Neural progenitor cell (in vitro differentiated cells): ENCODE measurements at regions not wholly inside any gene's neighbourhood (a gene's known extent, or its start where the extent isn't known, plus 50 kb on each side); places are given as distances from the start of the nearest gene placed in this dataset.

Experiments used
- DNase-seq: peaks from one replicate; pipeline ENCODE4 v3.0.0-alpha.2; 2016; ENCODE audit warnings: low spot score
- H2AFZ ChIP-seq: fragments of 200-600 bp; sonication (generic); replicated peaks from 2 replicates; pipeline ENCODE4 v1.6.1; 2016; ENCODE audit warnings: antibody characterized with exemption
- H3F3A ChIP-seq: fragments of 200-600 bp; sonication (generic); 2 replicates; pipeline ENCODE4 v1.6.1; 2016; ENCODE audit warnings: antibody characterized with exemption, low read depth
- H3K27ac ChIP-seq: fragments of 200-600 bp; sonication (generic); 2 replicates; pipeline ENCODE4 v1.5.1; 2016; ENCODE audit warnings: mild to moderate bottlenecking
- H3K27me3 ChIP-seq: fragments of 200-600 bp; sonication (generic); 2 replicates; pipeline ENCODE4 v1.6.1; 2016; ENCODE audit warnings: mild to moderate bottlenecking, moderate library complexity
- H3K36me3 ChIP-seq: fragments of 200-600 bp; sonication (generic); 2 replicates; pipeline ENCODE4 v1.5.1; 2016
- H3K4me1 ChIP-seq: fragments of 200-600 bp; sonication (generic); 2 replicates; pipeline ENCODE4 v1.6.1; 2016; ENCODE audit warnings: mixed run types
- H3K4me2 ChIP-seq: fragments of 200-600 bp; sonication (generic); 2 replicates; pipeline ENCODE4 v1.6.1; 2016
- H3K4me3 ChIP-seq: fragments of 200-600 bp; sonication (generic); 2 replicates; pipeline ENCODE4 v1.5.1; 2016
- H3K79me2 ChIP-seq: fragments of 200-600 bp; sonication (generic); 2 replicates; pipeline ENCODE4 v1.6.1; 2016; ENCODE audit warnings: low read depth
- H3K9ac ChIP-seq: fragments of 200-600 bp; sonication (generic); 2 replicates; pipeline ENCODE4 v1.6.1; 2016
- H3K9me3 ChIP-seq: fragments of 200-600 bp; sonication (generic); 2 replicates; pipeline ENCODE4 v1.5.1; 2016; ENCODE audit warnings: low read depth
- H4K20me1 ChIP-seq: fragments of 200-600 bp; sonication (generic); 2 replicates; pipeline ENCODE4 v1.6.1; 2016; ENCODE audit warnings: low read depth
- H3K27ac Mint-ChIP-seq: 3 replicates; pipeline ENCODE4 v1.8.0; 2021; ENCODE audit warnings: mixed read lengths
- H3K27me3 Mint-ChIP-seq: 2 replicates; pipeline ENCODE4 v1.8.0; 2022; ENCODE audit warnings: low read depth, mild to moderate bottlenecking, inconsistent platforms, moderate library complexity, mixed read lengths; ENCODE audit not compliant: insufficient read depth
- H3K36me3 Mint-ChIP-seq: 3 replicates; pipeline ENCODE4 v1.8.0; 2021; ENCODE audit warnings: mixed read lengths
- H3K4me1 Mint-ChIP-seq: 3 replicates; pipeline ENCODE4 v1.8.0; 2021; ENCODE audit warnings: mixed read lengths
- H3K4me3 Mint-ChIP-seq: 3 replicates; pipeline ENCODE4 v1.8.0; 2021; ENCODE audit warnings: mild to moderate bottlenecking, moderate library complexity, mixed read lengths
- H3K9me3 Mint-ChIP-seq: 3 replicates; pipeline ENCODE4 v1.8.0; 2020; ENCODE audit warnings: mixed read lengths
- CTCF ChIP-seq: fragments of 200-600 bp; sonication (generic); IDR thresholded peaks from 2 replicates; pipeline ENCODE4 v1.5.1; 2017; ENCODE audit warnings: antibody characterized with exemption, mild to moderate bottlenecking
- EZH2 ChIP-seq: fragments of 200-600 bp; sonication (generic); IDR thresholded peaks from 2 replicates; pipeline ENCODE4 v1.6.1; 2017; ENCODE audit warnings: antibody characterized with exemption, mild to moderate bottlenecking, moderate library complexity
- EZH2phosphoT487 ChIP-seq: fragments of 200-600 bp; sonication (generic); IDR thresholded peaks from 2 replicates; pipeline ENCODE4 v1.6.1; 2017; ENCODE audit warnings: antibody characterized with exemption

GRCh38 chr4:132266374-132266773 is 882.7 kb upstream of the PCDH10 start:
- no peak for DNase-seq
- Histone ChIP-seq H3K27ac (no peak overlapping the region), H3K4me2 (no peak overlapping the region), H4K20me1 (no peaks in the 10 kb centered on the region), H3K27me3 (no peaks in the 10 kb centered on the region), H3K4me3 (no peak overlapping the region), H3K4me1 (no peaks in the 10 kb centered on the region), H3K9me3 (no peaks in the 10 kb centered on the region), H3K36me3 (no peaks in the 10 kb centered on the region), H3K9ac (no peak overlapping the region), H2AFZ (no peak overlapping the region), H3K79me2 (no peaks in the 10 kb centered on the region), H3F3A (no peaks in the 10 kb centered on the region)
- H3K27ac Mint-ChIP-seq = no peak overlapping the region
- H3K36me3 Mint-ChIP-seq = no peaks in the 10 kb centered on the region
- H3K9me3 Mint-ChIP-seq = no peaks in the 10 kb centered on the region
- no peaks in the 10 kb centered on the region for H3K4me1 Mint-ChIP-seq
- TF ChIP-seq CTCF = no peak
- TF ChIP-seq EZH2 = no peak
- TF ChIP-seq EZH2phosphoT487 = no peak
- no peak overlapping the region for H3K4me3 Mint-ChIP-seq
- no peaks in the 10 kb centered on the region for H3K27me3 Mint-ChIP-seq

GRCh38 chr4:132267321-132267720 is 881.8 kb upstream of the PCDH10 start:
- no peaks in the 10 kb centered on the region for H3K27me3 Mint-ChIP-seq
- no peak for TF ChIP-seq CTCF
- no peak overlapping the region for H3K4me3 Mint-ChIP-seq
- no peaks in the 10 kb centered on the region for H3K9me3 Mint-ChIP-seq
- H3K27ac Mint-ChIP-seq = no peak overlapping the region
- Histone ChIP-seq H3K4me1 (no peaks in the 10 kb centered on the region), H3K36me3 (no peaks in the 10 kb centered on the region), H4K20me1 (no peaks in the 10 kb centered on the region), H3K9me3 (no peaks in the 10 kb centered on the region), H3K79me2 (no peaks in the 10 kb centered on the region), H3K4me2 (no peak overlapping the region), H3K27me3 (no peaks in the 10 kb centered on the region), H3K27ac (no peak overlapping the region), H3K4me3 (no peak overlapping the region), H3F3A (no peaks in the 10 kb centered on the region), H3K9ac (no peak overlapping the region), H2AFZ (no peak overlapping the region)
- no peaks in the 10 kb centered on the region for H3K4me1 Mint-ChIP-seq
- DNase-seq = no peak
- H3K36me3 Mint-ChIP-seq = no peaks in the 10 kb centered on the region

- Histone ChIP-seq H3K4me1 (no peaks in the 10 kb centered on the region), H4K20me1 (no peaks in the 10 kb centered on the region), H3K9me3 (no peaks in the 10 kb centered on the region), H3K79me2 (no peaks in the 10 kb centered on the region), H3K4me3 (no peak overlapping the region), H3K27me3 (no peaks in the 10 kb centered on the region), H2AFZ (no peak overlapping the region), H3K9ac (no peak overlapping the region), H3K36me3 (no peaks in the 10 kb centered on the region), H3K4me2 (no peak overlapping the region), H3K27ac (no peak overlapping the region), H3F3A (no peaks in the 10 kb centered on the region)
- H3K9me3 Mint-ChIP-seq = no peaks in the 10 kb centered on the region
- H3K36me3 Mint-ChIP-seq = no peaks in the 10 kb centered on the region
- H3K4me1 Mint-ChIP-seq = no peaks in the 10 kb centered on the region
- H3K27ac Mint-ChIP-seq = no peak overlapping the region
- H3K27me3 Mint-ChIP-seq = no peaks in the 10 kb centered on the region
- no peak overlapping the region for H3K4me3 Mint-ChIP-seq
- DNase-seq = no peak
- TF ChIP-seq CTCF = no peak
- no peak for TF ChIP-seq EZH2phosphoT487
- TF ChIP-seq EZH2 = no peak
Observed at GRCh38 chr4:132269303-132269990, 879.6 kb upstream of the PCDH10 start.
